ENCODE measurements at regions not wholly inside any gene's neighbourhood (a gene's known extent, or its start where the extent isn't known, plus 50 kb on each side); places are given as distances from the start of the nearest gene placed in this dataset.
"Not testable (repeated sequence)": the region's sequence is repeated elsewhere in the genome, so short reads cannot be mapped to it uniquely, and the experiment has no call there.

GRCh38 chr3:51588724-51589123 is 50.2 kb downstream of the RAD54L2 start:
- no peak for DNase-seq (ENCODE audit: low read depth)

DNA sequence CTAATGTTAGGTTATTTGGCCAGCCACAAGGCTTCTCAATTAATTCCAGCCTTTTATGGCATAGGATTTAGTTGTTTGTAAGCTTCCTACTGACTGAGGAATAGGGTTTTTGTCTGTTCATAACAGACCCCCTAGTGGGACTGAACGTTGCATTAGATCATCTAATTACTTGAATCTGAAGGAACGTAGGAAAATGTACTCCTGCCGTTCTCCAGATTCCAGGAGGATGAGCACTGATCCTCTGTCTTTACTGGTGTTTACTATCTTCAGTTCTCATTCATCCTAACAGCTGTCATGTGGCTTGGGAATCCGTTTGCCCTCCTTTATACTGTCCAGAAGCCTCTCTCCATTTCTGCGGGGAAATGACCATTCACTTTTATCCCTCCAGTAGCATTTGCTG is 52.7 kb downstream of the RAD54L2 start:
- no peak for DNase-seq (ENCODE audit: low read depth)

DNA sequence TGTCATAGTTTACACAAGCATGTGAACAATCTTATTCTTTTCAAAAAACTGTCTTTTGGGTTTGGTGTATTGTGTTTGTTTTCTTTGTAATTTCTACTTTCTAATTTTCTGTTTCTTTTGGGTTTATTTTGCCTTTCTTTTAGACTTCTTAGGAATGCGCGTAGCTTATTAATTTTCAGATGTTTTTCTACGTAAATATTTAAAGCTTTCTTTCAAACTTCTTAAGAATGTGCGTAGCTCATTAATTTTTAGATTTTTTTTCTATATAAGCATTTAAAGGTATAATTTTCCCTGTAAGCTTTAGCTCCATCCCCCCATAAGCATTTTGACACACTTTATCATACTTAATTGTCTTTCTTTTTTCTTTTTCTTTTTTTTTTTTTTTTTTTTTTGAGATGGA is 55.2 kb downstream of the RAD54L2 start:
- DNase-seq (ENCODE audit: low read depth), result no peak

GRCh38 chr3:51599638-51600037 is 61.1 kb downstream of the RAD54L2 start:
- DNase-seq (ENCODE audit: low read depth), result not testable (repeated sequence)

GRCh38 chr3:51604212-51604611 is 65.7 kb downstream of the RAD54L2 start:
- DNase-seq (ENCODE audit: low read depth), result no peak

- no peak for DNase-seq (ENCODE audit: low read depth)
These were observed 65.1 kb upstream of the TEX264 start for GRCh38 chr3:51605938-51606337.

- DNase-seq (ENCODE audit: low read depth), result not testable (repeated sequence)
These were observed 64.2 kb upstream of the TEX264 start for GRCh38 chr3:51606871-51607270.

DNA sequence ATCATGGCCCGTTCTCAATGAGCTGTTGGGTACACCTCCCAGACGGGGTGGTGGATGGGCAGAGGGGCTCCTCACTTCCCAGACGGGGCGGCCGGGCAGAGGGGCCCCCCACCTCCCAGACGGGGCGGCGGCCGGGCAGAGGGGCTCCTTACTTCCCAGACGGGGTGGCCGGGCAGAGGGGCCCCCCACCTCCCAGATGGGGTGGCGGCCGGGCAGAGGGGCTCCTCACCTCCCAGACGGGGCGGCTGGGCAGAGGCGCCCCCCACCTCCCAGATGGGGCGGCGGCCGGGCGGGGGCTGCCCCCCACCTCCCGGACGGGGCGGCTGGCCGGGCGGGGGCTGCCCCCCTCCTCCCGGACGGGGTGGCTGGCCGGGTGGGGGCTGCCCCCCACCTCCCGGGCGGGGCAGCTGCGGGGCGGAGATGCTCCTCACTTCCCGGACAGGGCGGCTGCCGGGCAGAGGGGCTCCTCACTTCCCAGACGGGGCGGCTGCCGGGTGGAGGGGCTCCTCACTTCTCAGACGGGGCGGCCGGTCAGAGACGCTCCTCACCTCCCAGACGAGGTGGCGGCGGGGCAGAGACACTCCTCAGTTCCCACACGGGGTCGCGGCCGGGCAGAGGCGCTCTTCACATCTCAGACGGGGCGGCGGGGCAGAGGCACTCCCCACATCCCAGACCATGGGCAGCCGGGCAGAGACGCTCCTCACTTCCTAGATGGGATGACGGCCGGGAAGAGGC is 63.3 kb upstream of the TEX264 start:
- DNase-seq (ENCODE audit: low read depth), result not testable (repeated sequence)

DNA sequence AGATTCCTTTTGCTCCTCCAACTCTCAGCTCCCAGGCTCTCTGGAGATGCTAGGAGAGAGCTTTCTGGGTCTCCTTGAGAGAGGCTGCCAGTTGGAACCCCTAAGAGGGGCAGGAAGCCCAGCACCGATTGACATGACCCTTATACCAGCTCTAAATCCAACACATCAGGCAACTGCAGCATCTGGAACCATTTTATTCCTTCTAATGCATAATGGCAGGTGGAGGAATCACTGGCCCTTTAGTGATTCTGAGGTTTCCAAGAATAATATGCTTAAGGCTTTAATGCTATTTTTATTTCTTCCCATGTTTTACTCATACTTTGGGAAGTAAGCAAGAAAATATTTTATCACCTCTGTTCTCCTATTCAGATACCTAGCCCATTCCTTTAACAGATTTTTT is 60.3 kb upstream of the TEX264 start:
- DNase-seq (ENCODE audit: low read depth), result no peak

GRCh38 chr3:51617597-51617996 is 53.5 kb upstream of the TEX264 start:
- no peak for DNase-seq (ENCODE audit: low read depth)

DNA sequence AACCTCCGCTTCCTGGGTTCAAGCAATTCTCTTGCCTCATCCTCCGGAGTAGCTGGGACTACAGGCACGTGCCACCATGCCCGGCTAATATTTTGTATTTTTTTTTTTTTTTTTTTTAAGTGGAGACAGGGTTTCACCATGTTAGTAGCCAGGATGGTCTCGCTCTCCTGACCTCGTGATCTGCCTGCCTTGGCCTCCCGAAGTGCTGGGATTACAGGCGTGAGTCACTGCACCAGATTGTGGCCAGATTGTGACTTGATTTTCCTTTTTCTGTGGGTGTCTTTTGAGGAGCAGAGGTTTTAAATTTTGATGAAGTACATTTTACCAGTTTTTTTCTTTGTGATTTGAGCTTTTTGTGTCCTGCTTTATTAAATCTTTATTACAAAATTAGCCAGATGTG is 53.0 kb upstream of the TEX264 start:
- DNase-seq (ENCODE audit: low read depth), result not testable (repeated sequence)

DNA sequence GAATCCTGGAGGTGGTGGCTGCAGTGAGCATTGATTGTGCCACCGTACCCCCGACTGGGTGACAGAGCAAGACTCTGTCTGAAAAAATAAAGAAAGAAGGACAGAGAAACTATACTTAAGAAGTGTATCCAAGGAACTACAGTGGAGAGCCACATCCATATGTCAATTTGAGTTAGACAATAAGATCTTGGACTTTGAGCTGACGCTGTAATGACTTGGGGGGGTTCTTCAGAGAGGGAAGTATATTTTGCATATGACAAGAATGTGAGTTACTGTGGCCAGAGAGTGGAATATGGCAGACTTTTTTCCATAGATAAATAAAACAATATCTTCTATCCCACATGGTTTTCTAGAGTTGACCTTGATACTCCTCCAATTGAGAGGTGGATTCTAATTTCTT is 52.6 kb upstream of the TEX264 start:
- DNase-seq (ENCODE audit: low read depth), result no peak

GRCh38 chr3:51619983-51620382 is 51.1 kb upstream of the TEX264 start:
- no peak for DNase-seq (ENCODE audit: low read depth)

GRCh38 chr3:51620543-51620942 is 50.5 kb upstream of the TEX264 start:
- peak; percentile 17 for DNase-seq (ENCODE audit: low read depth)

DNA sequence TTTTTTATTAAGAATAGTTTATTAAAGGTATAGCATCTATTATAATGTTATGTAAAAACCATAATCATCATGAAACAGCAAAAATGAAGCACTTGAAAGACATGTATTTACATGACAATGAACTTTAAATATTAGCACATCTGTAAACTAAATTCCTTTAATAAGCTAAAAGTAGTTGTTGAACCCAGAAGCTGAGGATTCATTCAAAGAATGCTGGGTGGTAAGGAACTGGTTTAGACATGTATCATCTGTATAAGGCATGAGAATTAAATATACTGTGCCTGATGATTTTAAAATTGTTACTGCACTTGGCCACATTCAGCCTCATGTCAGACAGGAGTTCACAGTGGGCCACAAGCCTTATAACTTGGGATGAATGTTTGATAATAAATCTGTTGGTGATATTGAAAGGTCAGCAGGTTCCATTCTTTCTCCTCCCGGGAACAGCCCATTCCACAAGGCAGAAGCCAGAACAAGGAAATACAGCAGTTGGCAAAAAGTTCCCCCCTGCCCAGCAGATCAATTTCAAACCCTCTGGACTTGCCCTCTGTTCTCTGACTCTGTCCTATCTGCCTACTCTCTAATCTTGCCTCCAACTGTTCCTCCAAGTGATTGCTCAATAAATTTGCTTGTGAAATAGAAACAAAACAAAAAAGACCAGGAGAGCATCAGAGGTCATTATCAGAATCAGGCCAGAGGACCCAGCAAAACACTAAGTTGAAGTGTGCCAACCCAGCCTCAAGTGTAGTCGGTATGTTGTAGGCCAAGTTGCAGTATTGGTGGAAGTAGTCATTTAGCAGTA is 49.8 kb upstream of the TEX264 start:
- peak; percentile 19 for DNase-seq (ENCODE audit: low read depth)

Data from GM04503 (cell line).